ENCODE measurements at regions not wholly inside any gene's neighbourhood (a gene's known extent, or its start where the extent isn't known, plus 50 kb on each side); places are given as distances from the start of the nearest gene placed in this dataset.

DNA sequence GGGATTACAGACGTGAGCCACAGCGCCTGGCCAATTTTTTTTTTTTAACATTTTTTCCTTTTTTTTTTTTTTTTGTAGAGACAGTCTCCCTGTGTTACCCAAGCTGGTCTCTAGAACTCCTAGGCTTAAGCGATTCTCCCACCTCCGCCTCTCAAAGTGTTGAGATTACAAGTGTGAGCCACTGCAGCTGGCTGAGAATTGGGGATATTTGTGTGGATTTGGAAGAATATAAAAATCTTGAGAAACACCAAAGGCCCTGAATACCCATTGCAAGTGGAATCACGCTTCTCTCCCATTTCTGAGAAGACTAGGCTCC is 79.9 kb upstream of the ABCC4 start:
- Histone ChIP-seq H3K27ac (ENCODE audit: extremely low read depth, low read depth, low read length) (no peak overlapping the region), H3K79me2 (ENCODE audit: control insufficient read depth, insufficient read depth, low read length) (no peaks in the 10 kb centered on the region), H3K36me3 (ENCODE audit: control insufficient read depth, insufficient read depth, low read length) (no peaks in the 10 kb centered on the region), H3K4me2 (ENCODE audit: insufficient read depth, low read length) (no peak overlapping the region), H3K27me3 (ENCODE audit: control insufficient read depth in 2 of 2, insufficient read depth in 2 of 2, low read length in 2 of 2) (no peaks in the 10 kb centered on the region), H3K9ac (ENCODE audit: insufficient read depth in 1 of 2, low read depth in 2 of 2, low read length in 2 of 2) (peak overlapping the region in 1 of 2 experiments; percentile 20; a peak in 1 of 4 replicates), H3K9me1 (ENCODE audit: control insufficient read depth, insufficient read depth, low read length) (no peaks in the 10 kb centered on the region), H3K4me3 (no peak overlapping the region), H4K20me1 (replicated peaks; ENCODE audit: control insufficient read depth, insufficient read depth, low read length) (no peaks in the 10 kb centered on the region), H2AFZ (ENCODE audit: low read depth, low read length) (peak overlapping the region; percentile 85), H3K9me3 (replicated peaks; ENCODE audit: control insufficient read depth, insufficient read depth, low read depth, low read length) (no peaks in the 10 kb centered on the region), H3K4me1 (replicated peaks in 1 of 2; ENCODE audit: control insufficient read depth in 2 of 2, insufficient read depth in 2 of 2, low read length in 2 of 2) (peaks cover 0 to 13% of the 10 kb centered on the region in 2 experiments; a peak in 3 of 5 replicates)
- in situ Hi-C loops (cut with MboI): no loop called here
- WGBS (ENCODE audit: insufficient coverage, low coverage, missing lambda C conversion rate): 50% methylated on average over 2 of the region's 5 CpGs
- no peak for ATAC-seq
- intact Hi-C loops (cut with micrococcal nuclease): no loop called here
- BruUV-seq (replicated peaks): no TSS peak
- no peak for DNase-seq (ENCODE audit: extremely low read depth in 1 of 4, low spot score in 3 of 4)
- ChIA-PET POLR2A (interaction anchor here (0.7 to 1.3 kb wide), 3 partner anchors 10 to 83 kb away, joined by 3 to 6 read pairs (median 3); no protein-coding TSS in a partner anchor), CTCF (ENCODE audit: low intra/inter-chr PET ratio) (interaction anchor here (1.2 to 1.9 kb wide), 3 partner anchors 189 to 192 kb away, joined by 5 to 6 read pairs (median 5); no protein-coding TSS in a partner anchor)
- no peak for FAIRE-seq
- TF ChIP-seq CEBPB (tag; IDR thresholded peaks at IDR 0.05) (no peak), ZNF121 (CRISPR knock-in tag; conservative IDR thresholded peaks at IDR 0.05) (no peak), BACH1 (tag; IDR thresholded peaks at IDR 0.05) (no peak), ZBTB8A (IDR thresholded peaks at IDR 0.05; ENCODE audit: partially characterized antibody) (no peak), GABPA (tag; conservative IDR thresholded peaks at IDR 0.05; ENCODE audit: low read depth) (no peak), SNIP1 (IDR thresholded peaks at IDR 0.05; ENCODE audit: low read depth) (no peak), NCOA1 (IDR thresholded peaks at IDR 0.05; ENCODE audit: low read depth) (no peak), ZSCAN29 (IDR thresholded peaks at IDR 0.05) (no peak), ZNF436 (CRISPR knock-in tag; IDR thresholded peaks at IDR 0.05) (no peak), SRSF9 (IDR thresholded peaks at IDR 0.05; ENCODE audit: borderline replicate concordance, low read depth, low read length) (no peak), KLF1 (tag; IDR thresholded peaks at IDR 0.05) (no peak), IFI16 (CRISPR knock-in tag; IDR thresholded peaks at IDR 0.05) (no peak)
- TF ChIP-seq, protein P1, sequence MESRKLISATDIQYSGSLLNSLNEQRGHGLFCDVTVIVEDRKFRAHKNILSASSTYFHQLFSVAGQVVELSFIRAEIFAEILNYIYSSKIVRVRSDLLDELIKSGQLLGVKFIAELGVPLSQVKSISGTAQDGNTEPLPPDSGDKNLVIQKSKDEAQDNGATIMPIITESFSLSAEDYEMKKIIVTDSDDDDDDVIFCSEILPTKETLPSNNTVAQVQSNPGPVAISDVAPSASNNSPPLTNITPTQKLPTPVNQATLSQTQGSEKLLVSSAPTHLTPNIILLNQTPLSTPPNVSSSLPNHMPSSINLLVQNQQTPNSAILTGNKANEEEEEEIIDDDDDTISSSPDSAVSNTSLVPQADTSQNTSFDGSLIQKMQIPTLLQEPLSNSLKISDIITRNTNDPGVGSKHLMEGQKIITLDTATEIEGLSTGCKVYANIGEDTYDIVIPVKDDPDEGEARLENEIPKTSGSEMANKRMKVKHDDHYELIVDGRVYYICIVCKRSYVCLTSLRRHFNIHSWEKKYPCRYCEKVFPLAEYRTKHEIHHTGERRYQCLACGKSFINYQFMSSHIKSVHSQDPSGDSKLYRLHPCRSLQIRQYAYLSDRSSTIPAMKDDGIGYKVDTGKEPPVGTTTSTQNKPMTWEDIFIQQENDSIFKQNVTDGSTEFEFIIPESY (CRISPR knock-in tag; IDR thresholded peaks at IDR 0.05): no peak
- TF ChIP-seq, protein P2, sequence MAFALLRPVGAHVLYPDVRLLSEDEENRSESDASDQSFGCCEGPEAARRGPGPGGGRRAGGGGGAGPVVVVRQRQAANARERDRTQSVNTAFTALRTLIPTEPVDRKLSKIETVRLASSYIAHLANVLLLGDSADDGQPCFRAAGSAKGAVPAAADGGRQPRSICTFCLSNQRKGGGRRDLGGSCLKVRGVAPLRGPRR (CRISPR knock-in tag; IDR thresholded peaks at IDR 0.05): no peak
- TF ChIP-seq, protein P3, sequence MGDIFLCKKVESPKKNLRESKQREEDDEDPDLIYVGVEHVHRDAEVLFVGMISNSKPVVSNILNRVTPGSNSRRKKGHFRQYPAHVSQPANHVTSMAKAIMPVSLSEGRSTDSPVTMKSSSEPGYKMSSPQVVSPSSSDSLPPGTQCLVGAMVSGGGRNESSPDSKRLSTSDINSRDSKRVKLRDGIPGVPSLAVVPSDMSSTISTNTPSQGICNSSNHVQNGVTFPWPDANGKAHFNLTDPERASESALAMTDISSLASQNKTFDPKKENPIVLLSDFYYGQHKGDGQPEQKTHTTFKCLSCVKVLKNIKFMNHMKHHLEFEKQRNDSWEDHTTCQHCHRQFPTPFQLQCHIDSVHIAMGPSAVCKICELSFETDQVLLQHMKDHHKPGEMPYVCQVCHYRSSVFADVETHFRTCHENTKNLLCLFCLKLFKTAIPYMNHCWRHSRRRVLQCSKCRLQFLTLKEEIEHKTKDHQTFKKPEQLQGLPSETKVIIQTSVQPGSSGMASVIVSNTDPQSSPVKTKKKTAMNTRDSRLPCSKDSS (IDR thresholded peaks at IDR 0.05; ENCODE audit: low read depth, partially characterized antibody): no peak
- TF ChIP-seq, protein P4, sequence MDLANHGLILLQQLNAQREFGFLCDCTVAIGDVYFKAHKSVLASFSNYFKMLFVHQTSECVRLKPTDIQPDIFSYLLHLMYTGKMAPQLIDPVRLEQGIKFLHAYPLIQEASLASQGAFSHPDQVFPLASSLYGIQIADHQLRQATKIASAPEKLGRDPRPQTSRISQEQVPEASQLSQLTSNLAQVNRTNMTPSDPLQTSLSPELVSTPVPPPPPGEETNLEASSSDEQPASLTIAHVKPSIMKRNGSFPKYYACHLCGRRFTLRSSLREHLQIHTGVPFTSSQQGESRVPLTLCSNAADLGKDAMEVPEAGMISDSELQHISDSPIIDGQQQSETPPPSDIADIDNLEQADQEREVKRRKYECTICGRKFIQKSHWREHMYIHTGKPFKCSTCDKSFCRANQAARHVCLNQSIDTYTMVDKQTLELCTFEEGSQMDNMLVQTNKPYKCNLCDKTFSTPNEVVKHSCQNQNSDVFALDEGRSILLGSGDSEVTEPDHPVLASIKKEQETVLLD (IDR thresholded peaks at IDR 0.05): no peak
- TF ChIP-seq, protein P5, sequence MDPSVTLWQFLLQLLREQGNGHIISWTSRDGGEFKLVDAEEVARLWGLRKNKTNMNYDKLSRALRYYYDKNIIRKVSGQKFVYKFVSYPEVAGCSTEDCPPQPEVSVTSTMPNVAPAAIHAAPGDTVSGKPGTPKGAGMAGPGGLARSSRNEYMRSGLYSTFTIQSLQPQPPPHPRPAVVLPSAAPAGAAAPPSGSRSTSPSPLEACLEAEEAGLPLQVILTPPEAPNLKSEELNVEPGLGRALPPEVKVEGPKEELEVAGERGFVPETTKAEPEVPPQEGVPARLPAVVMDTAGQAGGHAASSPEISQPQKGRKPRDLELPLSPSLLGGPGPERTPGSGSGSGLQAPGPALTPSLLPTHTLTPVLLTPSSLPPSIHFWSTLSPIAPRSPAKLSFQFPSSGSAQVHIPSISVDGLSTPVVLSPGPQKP (CRISPR knock-in tag; IDR thresholded peaks at IDR 0.05): no peak
